Mesendoderm (in vitro differentiated cells): ENCODE measurements at regions not wholly inside any gene's neighbourhood (a gene's known extent, or its start where the extent isn't known, plus 50 kb on each side); places are given as distances from the start of the nearest gene placed in this dataset.
A peak's percentile ranks its signal among the peaks of the same experiment; 100 is the strongest.

Source experiments
- DNase-seq: peaks from one replicate; pipeline ENCODE4 v3.0.0; 2013
- H2AK5ac ChIP-seq: 2 replicates; pipeline ENCODE4 v1.6.1; 2013; ENCODE audit warnings: low read length, inconsistent platforms
- H2BK120ac ChIP-seq: 2 replicates; pipeline ENCODE4 v1.6.1; 2013; ENCODE audit warnings: low read depth, mild to moderate bottlenecking, low read length, moderate library complexity, mixed read lengths
- H2BK15ac ChIP-seq: replicated peaks from 2 replicates; pipeline ENCODE4 v1.6.1; 2013; ENCODE audit warnings: low read depth, mild to moderate bottlenecking, moderate library complexity
- H2BK5ac ChIP-seq: 2 replicates; pipeline ENCODE4 v1.6.1; 2013; ENCODE audit warnings: low read length, inconsistent platforms
- H3K18ac ChIP-seq: 2 replicates; pipeline ENCODE4 v1.6.1; 2013; ENCODE audit warnings: mild to moderate bottlenecking, low read length, mixed read lengths
- H3K23ac ChIP-seq: one replicate; pipeline ENCODE4 v1.6.1; 2013; ENCODE audit warnings: low read length
- H3K27ac ChIP-seq: 2 replicates; pipeline ENCODE4 v1.5.1; 2013; ENCODE audit warnings: low read depth, mild to moderate bottlenecking, inconsistent platforms, low read length, moderate library complexity
- H3K27me3 ChIP-seq: 2 replicates; pipeline ENCODE4 v1.6.1; 2013; ENCODE audit warnings: low read length, control low read depth, mild to moderate bottlenecking, inconsistent platforms; ENCODE audit not compliant: insufficient read depth, poor library complexity
- H3K36me3 ChIP-seq: 2 replicates; pipeline ENCODE4 v1.6.1; 2013; ENCODE audit warnings: low read length, inconsistent platforms; ENCODE audit not compliant: control insufficient read depth, insufficient read depth
- H3K4ac ChIP-seq: one replicate; pipeline ENCODE4 v1.6.1; 2013; ENCODE audit warnings: low read depth, mild to moderate bottlenecking, low read length, moderate library complexity
- H3K4me1 ChIP-seq: 2 replicates; pipeline ENCODE4 v1.6.1; 2013; ENCODE audit warnings: low read depth, low read length, inconsistent platforms; ENCODE audit not compliant: control insufficient read depth
- H3K4me2 ChIP-seq: 2 replicates; pipeline ENCODE4 v1.6.1; 2013; ENCODE audit warnings: low read length
- H3K4me3 ChIP-seq: 2 replicates; pipeline ENCODE4 v1.5.1; 2013; ENCODE audit warnings: mild to moderate bottlenecking, low read length
- H3K56ac ChIP-seq: one replicate; pipeline ENCODE4 v1.6.1; 2013; ENCODE audit warnings: low read length
- H3K79me1 ChIP-seq: 2 replicates; pipeline ENCODE4 v1.6.1; 2013; ENCODE audit warnings: low read length, inconsistent platforms
- H3K79me2 ChIP-seq: 2 replicates; pipeline ENCODE4 v1.6.1; 2013; ENCODE audit warnings: mild to moderate bottlenecking, low read length; ENCODE audit not compliant: control insufficient read depth, insufficient read depth
- H3K9ac ChIP-seq: 2 replicates; pipeline ENCODE4 v1.6.1; 2013; ENCODE audit warnings: low read length, inconsistent platforms
- H4K5ac ChIP-seq: one replicate; pipeline ENCODE4 v1.6.1; 2013; ENCODE audit warnings: low read length
- H4K8ac ChIP-seq: one replicate; pipeline ENCODE4 v1.6.1; 2013; ENCODE audit warnings: low read depth, mild to moderate bottlenecking, control low read depth, low read length, moderate library complexity
- WGBS: extraction: QIAGEN DNeasy Blood & Tissue Kit; methylation state at CpG from one replicate; pipeline ENCODE4 v1.1.7; 2013; ENCODE audit warnings: low lambda C conversion rate, missing lambda C conversion rate; ENCODE audit not compliant: insufficient coverage; ENCODE audit errors: extremely low coverage; 5-methylcytosine and 5-hydroxymethylcytosine counted together

- Histone ChIP-seq H3K27ac (no peak overlapping the region), H3K9ac (no peak overlapping the region), H3K23ac (no peak overlapping the region), H3K4ac (no peak overlapping the region), H2BK120ac (no peak overlapping the region), H4K5ac (no peak overlapping the region), H3K18ac (no peak overlapping the region), H2AK5ac (no peak overlapping the region), H3K56ac (no peak overlapping the region), H3K36me3 (no peaks in the 10 kb centered on the region), H2BK5ac (no peak overlapping the region), H3K27me3 (no peaks in the 10 kb centered on the region), H3K79me1 (no peaks in the 10 kb centered on the region), H2BK15ac (no peak overlapping the region), H3K4me1 (no peaks in the 10 kb centered on the region), H3K4me3 (no peak overlapping the region), H3K79me2 (no peaks in the 10 kb centered on the region), H3K4me2 (no peak overlapping the region), H4K8ac (no peak overlapping the region)
- WGBS = no CpG with 5 or more reads among the region's 2 CpGs
- peak; percentile 90 for DNase-seq
Measured at GRCh38 chr17:70869402-70870085, 700.2 kb downstream of the KCNJ2 start.

GRCh38 chr17:70871180-70871818, 702.0 kb downstream of the KCNJ2 start:
- H3K27me3 ChIP-seq = no peaks in the 10 kb centered on the region
- no peak overlapping the region for H2BK15ac ChIP-seq
- H2BK5ac ChIP-seq = no peak overlapping the region
- peak; percentile 17 for DNase-seq
- no peak overlapping the region for H2AK5ac ChIP-seq
- no peak overlapping the region for H4K5ac ChIP-seq
- H4K8ac ChIP-seq = no peak overlapping the region
- H3K56ac ChIP-seq = no peak overlapping the region
- no peak overlapping the region for H3K9ac ChIP-seq
- H3K18ac ChIP-seq = no peak overlapping the region
- no peaks in the 10 kb centered on the region for H3K36me3 ChIP-seq
- no peak overlapping the region for H3K27ac ChIP-seq
- H2BK120ac ChIP-seq = no peak overlapping the region
- no peaks in the 10 kb centered on the region for H3K79me1 ChIP-seq
- H3K4me3 ChIP-seq = no peak overlapping the region
- H3K23ac ChIP-seq = no peak overlapping the region
- no peak overlapping the region for H3K4me2 ChIP-seq
- H3K4me1 ChIP-seq = no peaks in the 10 kb centered on the region
- H3K4ac ChIP-seq = no peak overlapping the region
- no peaks in the 10 kb centered on the region for H3K79me2 ChIP-seq
- WGBS = no CpG with 5 or more reads among the region's 1 CpG

- no peak overlapping the region for H3K23ac ChIP-seq
- no peak overlapping the region for H4K5ac ChIP-seq
- H3K79me1 ChIP-seq = no peaks in the 10 kb centered on the region
- no CpG with 5 or more reads among the region's 3 CpGs for WGBS
- H3K4ac ChIP-seq = no peak overlapping the region
- no peak overlapping the region for H2BK15ac ChIP-seq
- no peak overlapping the region for H3K4me3 ChIP-seq
- H3K18ac ChIP-seq = no peak overlapping the region
- H3K4me1 ChIP-seq = no peaks in the 10 kb centered on the region
- H3K79me2 ChIP-seq = no peaks in the 10 kb centered on the region
- no peaks in the 10 kb centered on the region for H3K36me3 ChIP-seq
- no peak overlapping the region for H2AK5ac ChIP-seq
- H2BK5ac ChIP-seq = no peak overlapping the region
- DNase-seq = no peak
- H3K56ac ChIP-seq = no peak overlapping the region
- H3K9ac ChIP-seq = no peak overlapping the region
- no peaks in the 10 kb centered on the region for H3K27me3 ChIP-seq
- no peak overlapping the region for H3K4me2 ChIP-seq
- no peak overlapping the region for H2BK120ac ChIP-seq
- no peak overlapping the region for H4K8ac ChIP-seq
- H3K27ac ChIP-seq = no peak overlapping the region
Measured at GRCh38 chr17:70872103-70872502, 702.8 kb downstream of the KCNJ2 start.

GRCh38 chr17:70875729-70876310, 706.5 kb downstream of the KCNJ2 start:
- no CpG with 5 or more reads among the region's 2 CpGs for WGBS
- H3K4me3 ChIP-seq = no peak overlapping the region
- peak; percentile 59 for DNase-seq

GRCh38 chr17:70878879-70879278, 709.5 kb downstream of the KCNJ2 start:
- H3K9ac ChIP-seq = no peak overlapping the region
- no peak overlapping the region for H3K4me2 ChIP-seq
- H2BK120ac ChIP-seq = no peak overlapping the region
- H3K23ac ChIP-seq = no peak overlapping the region
- no CpG with 5 or more reads among the region's 2 CpGs for WGBS
- no peak overlapping the region for H3K4ac ChIP-seq
- H2BK5ac ChIP-seq = no peak overlapping the region
- no peaks in the 10 kb centered on the region for H3K4me1 ChIP-seq
- H3K27me3 ChIP-seq = no peaks in the 10 kb centered on the region
- no peaks in the 10 kb centered on the region for H3K79me2 ChIP-seq
- no peak overlapping the region for H3K56ac ChIP-seq
- no peak for DNase-seq
- no peak overlapping the region for H3K27ac ChIP-seq
- no peaks in the 10 kb centered on the region for H3K79me1 ChIP-seq
- no peak overlapping the region for H4K5ac ChIP-seq
- no peak overlapping the region for H2AK5ac ChIP-seq
- H3K36me3 ChIP-seq = no peaks in the 10 kb centered on the region
- H3K18ac ChIP-seq = no peak overlapping the region
- H2BK15ac ChIP-seq = no peak overlapping the region
- no peak overlapping the region for H4K8ac ChIP-seq
- no peak overlapping the region for H3K4me3 ChIP-seq

More at GRCh38 chr17:70875729-70876310, 706.5 kb downstream of the KCNJ2 start:
- Histone ChIP-seq H3K27me3 (no peaks in the 10 kb centered on the region), H3K4me1 (no peaks in the 10 kb centered on the region), H3K4ac (no peak overlapping the region), H3K4me2 (no peak overlapping the region), H3K79me2 (no peaks in the 10 kb centered on the region), H3K27ac (no peak overlapping the region), H3K9ac (no peak overlapping the region), H2BK15ac (no peak overlapping the region), H4K8ac (no peak overlapping the region), H3K36me3 (no peaks in the 10 kb centered on the region), H4K5ac (no peak overlapping the region), H2BK120ac (no peak overlapping the region), H2BK5ac (no peak overlapping the region), H3K18ac (no peak overlapping the region), H3K23ac (no peak overlapping the region), H3K56ac (no peak overlapping the region), H2AK5ac (no peak overlapping the region), H3K79me1 (no peaks in the 10 kb centered on the region)
